Activated CD4-positive, alpha-beta T cell treated with anti-CD3 and anti-CD28 coated beads, Interleukin-2, amount 10 ng/mL, durations not matched to agents 24 days and 14 days (primary cell): ENCODE measurements at regions not wholly inside any gene's neighbourhood (a gene's known extent, or its start where the extent isn't known, plus 50 kb on each side); places are given as distances from the start of the nearest gene placed in this dataset.

ENCODE experiments used
- DNase-seq: peaks from one replicate; pipeline ENCODE4 v3.0.0; 2022
- H3K27ac Mint-ChIP-seq: one replicate; pipeline ENCODE4 v1.8.0; 2022; ENCODE audit warnings: mild to moderate bottlenecking, mixed read lengths
- H3K27me3 Mint-ChIP-seq: one replicate; pipeline ENCODE4 v1.8.0; 2022; ENCODE audit warnings: mixed read lengths
- H3K36me3 Mint-ChIP-seq: one replicate; pipeline ENCODE4 v1.8.0; 2022; ENCODE audit warnings: low read depth, mild to moderate bottlenecking, mixed read lengths
- H3K4me1 Mint-ChIP-seq: one replicate; pipeline ENCODE4 v1.8.0; 2021; ENCODE audit warnings: mixed read lengths
- H3K4me3 Mint-ChIP-seq: one replicate; pipeline ENCODE4 v1.8.0; 2022; ENCODE audit warnings: mild to moderate bottlenecking, moderate library complexity, mixed read lengths
- H3K9me3 Mint-ChIP-seq: one replicate; pipeline ENCODE4 v1.8.0; 2021; ENCODE audit warnings: mixed read lengths
- intact Hi-C: fragments of 100-400 bp; cut with micrococcal nuclease; formaldehyde crosslinking; loops from one replicate; pipeline ENCODE4 v1.15.1; 2023

DNA sequence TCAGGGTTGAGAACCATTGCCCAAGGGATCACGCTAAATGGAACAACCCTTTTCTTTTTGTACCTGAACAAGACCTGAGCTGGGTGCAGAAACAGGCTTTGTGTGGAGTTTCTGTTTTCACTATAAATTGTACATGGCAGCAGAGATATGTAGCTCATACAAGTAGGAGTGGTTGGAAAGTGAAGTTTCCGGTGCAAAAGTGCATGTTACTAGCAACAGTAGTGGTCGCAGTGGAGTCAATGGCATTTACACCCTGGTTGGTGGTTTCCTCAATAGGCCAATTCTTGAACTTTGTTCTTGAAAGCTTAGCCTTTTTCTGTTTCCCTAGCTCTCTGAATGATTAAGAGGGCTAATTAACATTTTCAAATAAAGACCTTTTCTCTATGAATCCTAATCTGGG, 170.7 kb downstream of the NEBL start:
- no peaks in the 10 kb centered on the region for H3K27me3 Mint-ChIP-seq
- DNase-seq: no peak
- peaks cover 3% of the 10 kb centered on the region for H3K9me3 Mint-ChIP-seq
- H3K4me1 Mint-ChIP-seq: no peaks in the 10 kb centered on the region
- intact Hi-C loops: no loop called here
- no peak overlapping the region for H3K4me3 Mint-ChIP-seq
- H3K27ac Mint-ChIP-seq: no peak overlapping the region
- H3K36me3 Mint-ChIP-seq: no peaks in the 10 kb centered on the region

DNA sequence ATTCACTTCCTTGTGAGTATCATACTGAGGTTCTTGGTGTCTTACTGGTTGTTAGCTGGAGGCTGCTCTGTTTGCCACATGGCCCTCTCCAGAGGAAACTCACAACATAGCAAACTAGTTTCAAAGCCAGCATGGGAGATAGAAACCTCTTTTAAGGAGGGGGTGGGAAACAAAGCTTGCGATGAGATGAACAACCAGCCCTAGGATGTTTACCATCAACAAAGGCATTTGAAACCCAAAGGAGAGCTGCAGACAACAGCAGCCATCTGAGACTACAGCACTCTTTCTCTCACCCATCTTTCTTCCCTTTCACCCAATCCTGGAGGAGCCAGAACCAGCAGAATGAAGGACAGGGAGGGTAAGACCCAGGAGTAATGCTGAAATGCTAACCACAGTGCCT, 182.1 kb downstream of the NEBL start:
- no peak overlapping the region for H3K4me3 Mint-ChIP-seq
- no peaks in the 10 kb centered on the region for H3K9me3 Mint-ChIP-seq

DNA sequence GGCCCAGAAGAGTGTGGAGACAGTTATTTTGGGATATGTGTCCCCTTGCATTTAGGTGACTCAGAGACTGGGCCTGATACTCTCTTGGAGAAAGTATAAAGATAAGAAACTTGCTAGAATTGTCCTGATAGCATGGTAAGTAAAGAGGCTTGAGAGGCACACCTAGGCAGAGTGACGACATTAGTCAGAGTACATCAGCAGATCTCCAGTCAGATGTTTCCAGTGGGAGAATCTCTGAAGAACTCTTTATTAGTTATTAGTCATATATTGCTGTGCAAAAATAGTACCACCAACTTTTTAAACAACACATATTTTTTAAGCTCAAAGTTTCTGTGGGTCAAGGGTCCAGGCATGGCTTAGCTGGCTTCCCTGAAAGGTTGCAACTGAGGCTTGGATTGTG, 182.6 kb downstream of the NEBL start:
- H3K27me3 Mint-ChIP-seq: no peaks in the 10 kb centered on the region

More for the DNA sequence above, 182.1 kb downstream of the NEBL start:
- Mint-ChIP-seq H3K27ac (no peak overlapping the region), H3K27me3 (no peaks in the 10 kb centered on the region), H3K4me1 (no peaks in the 10 kb centered on the region), H3K36me3 (no peaks in the 10 kb centered on the region)
- intact Hi-C loops: no loop called here
- DNase-seq: no peak

DNA sequence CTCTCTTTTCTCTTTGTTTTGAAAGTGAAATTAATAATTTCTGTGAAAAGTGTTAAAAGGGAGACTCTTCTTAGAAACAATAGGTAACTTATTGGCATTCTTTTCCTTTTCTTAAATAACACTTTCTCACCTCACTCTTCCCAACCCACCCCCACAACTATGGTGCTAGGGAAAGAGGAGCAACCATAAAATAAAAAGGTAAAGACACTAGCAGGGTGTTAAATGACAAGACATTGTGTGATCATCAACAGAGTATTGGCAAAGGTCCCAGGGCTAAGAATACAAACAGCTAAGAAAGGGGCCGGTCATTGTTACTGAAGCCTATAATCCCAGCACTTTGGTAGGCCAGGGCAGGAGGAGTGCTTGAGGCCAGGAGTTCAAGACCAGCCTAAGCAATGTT, 183.7 kb downstream of the NEBL start:
- Mint-ChIP-seq H3K4me3 (no peak overlapping the region), H3K9me3 (no peaks in the 10 kb centered on the region), H3K27me3 (no peaks in the 10 kb centered on the region), H3K4me1 (no peaks in the 10 kb centered on the region), H3K36me3 (no peaks in the 10 kb centered on the region), H3K27ac (no peak overlapping the region)
- intact Hi-C loops: no loop called here
- DNase-seq: no peak

More for the DNA sequence above, 182.6 kb downstream of the NEBL start:
- H3K27ac Mint-ChIP-seq: no peak overlapping the region
- no peak overlapping the region for H3K4me3 Mint-ChIP-seq
- DNase-seq: no peak
- intact Hi-C loops: no loop called here
- H3K9me3 Mint-ChIP-seq: no peaks in the 10 kb centered on the region
- H3K4me1 Mint-ChIP-seq: no peaks in the 10 kb centered on the region
- no peaks in the 10 kb centered on the region for H3K36me3 Mint-ChIP-seq

DNA sequence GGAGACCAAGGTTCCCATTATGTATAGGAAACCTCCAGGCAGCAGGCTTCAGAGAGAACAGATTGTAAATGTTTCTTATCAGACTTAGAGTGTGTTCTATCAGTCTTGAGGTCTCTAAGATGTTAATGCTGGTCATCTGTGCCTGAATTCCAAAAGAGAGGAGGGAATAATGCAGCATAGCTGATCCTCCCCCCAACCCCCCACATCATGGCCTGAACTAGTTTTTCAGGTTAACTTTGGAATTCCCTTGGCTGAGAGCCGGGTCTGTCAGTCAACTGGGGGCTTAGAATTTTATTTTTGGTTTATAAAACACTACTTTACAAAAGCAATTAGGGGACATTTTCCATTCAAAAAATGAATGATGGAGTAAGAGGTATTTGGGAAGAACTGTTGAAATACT, 184.3 kb downstream of the NEBL start:
- Mint-ChIP-seq H3K36me3 (no peaks in the 10 kb centered on the region), H3K4me1 (no peaks in the 10 kb centered on the region), H3K4me3 (no peak overlapping the region), H3K27ac (no peak overlapping the region), H3K27me3 (no peaks in the 10 kb centered on the region), H3K9me3 (no peaks in the 10 kb centered on the region)
- intact Hi-C loops: no loop called here
- DNase-seq: no peak

DNA sequence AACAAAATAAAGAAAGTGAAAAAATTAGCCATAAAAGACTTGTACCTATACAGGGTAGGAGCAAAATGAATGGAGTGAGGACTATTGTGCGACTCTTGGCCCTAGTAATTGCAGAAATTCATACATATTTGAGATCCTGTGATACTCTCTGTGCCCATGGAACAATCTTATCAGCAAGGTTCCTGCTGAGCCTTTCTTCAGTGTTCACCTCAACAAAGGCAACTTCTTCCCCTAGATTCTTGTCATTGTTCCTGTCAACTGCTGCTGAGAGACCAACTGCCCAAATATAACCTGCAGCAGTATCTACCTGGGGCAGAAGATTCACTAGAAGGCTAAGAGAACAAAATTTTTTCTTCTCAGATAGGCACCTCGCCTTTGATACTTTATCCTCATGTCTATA, 187.4 kb downstream of the NEBL start:
- Mint-ChIP-seq H3K27ac (no peak overlapping the region), H3K4me1 (no peaks in the 10 kb centered on the region), H3K9me3 (peaks cover 6% of the 10 kb centered on the region), H3K27me3 (no peaks in the 10 kb centered on the region), H3K4me3 (no peak overlapping the region), H3K36me3 (no peaks in the 10 kb centered on the region)
- DNase-seq: no peak
- intact Hi-C loops: no loop called here

DNA sequence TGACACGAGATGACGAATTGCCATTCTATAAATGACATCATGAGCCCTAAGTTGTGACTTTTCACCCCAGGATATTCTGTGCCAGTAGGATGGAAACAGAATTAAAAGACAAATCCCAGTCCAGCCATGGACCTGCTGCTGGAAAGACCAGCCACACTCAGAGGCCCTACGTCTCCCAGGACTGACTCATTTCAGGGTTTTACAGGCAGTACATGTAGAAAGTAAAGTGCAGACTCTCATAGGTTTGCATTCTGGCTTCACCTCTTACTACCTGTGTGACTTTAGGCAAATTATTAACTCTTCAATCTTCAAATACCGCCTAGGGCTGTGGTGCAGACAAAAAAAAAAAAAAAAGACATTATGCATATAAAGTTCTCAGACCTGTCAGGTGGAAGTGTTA, 188.8 kb downstream of the NEBL start:
- Mint-ChIP-seq H3K27ac (no peak overlapping the region), H3K4me3 (no peak overlapping the region), H3K4me1 (no peaks in the 10 kb centered on the region), H3K9me3 (peaks cover 16% of the 10 kb centered on the region), H3K36me3 (no peaks in the 10 kb centered on the region), H3K27me3 (no peaks in the 10 kb centered on the region)
- DNase-seq: no peak
- intact Hi-C loops: no loop called here

DNA sequence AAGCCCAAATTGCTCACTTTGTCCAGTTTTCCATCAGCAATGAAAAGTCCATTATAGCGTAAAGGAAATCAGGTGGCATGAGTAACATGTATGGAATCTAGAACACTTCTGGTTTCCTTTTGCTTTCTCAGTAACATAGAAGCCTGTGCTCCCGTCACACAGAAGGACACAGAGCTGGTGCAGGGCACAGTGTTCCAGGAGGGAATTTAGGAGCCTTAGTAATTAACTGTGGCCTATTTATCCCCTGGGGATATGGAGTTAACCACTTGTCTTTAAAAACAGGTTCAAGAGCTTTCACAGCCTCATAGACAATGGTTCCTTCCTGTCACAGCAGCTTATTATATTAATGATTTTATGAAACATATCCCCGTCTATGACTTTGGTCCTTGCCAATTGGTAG, 189.9 kb downstream of the NEBL start:
- DNase-seq: no peak
- H3K27ac Mint-ChIP-seq: no peak overlapping the region
- no peaks in the 10 kb centered on the region for H3K27me3 Mint-ChIP-seq
- H3K9me3 Mint-ChIP-seq: peaks cover 16% of the 10 kb centered on the region
- H3K4me1 Mint-ChIP-seq: no peaks in the 10 kb centered on the region
- intact Hi-C loops: no loop called here
- H3K36me3 Mint-ChIP-seq: no peaks in the 10 kb centered on the region
- H3K4me3 Mint-ChIP-seq: no peak overlapping the region

DNA sequence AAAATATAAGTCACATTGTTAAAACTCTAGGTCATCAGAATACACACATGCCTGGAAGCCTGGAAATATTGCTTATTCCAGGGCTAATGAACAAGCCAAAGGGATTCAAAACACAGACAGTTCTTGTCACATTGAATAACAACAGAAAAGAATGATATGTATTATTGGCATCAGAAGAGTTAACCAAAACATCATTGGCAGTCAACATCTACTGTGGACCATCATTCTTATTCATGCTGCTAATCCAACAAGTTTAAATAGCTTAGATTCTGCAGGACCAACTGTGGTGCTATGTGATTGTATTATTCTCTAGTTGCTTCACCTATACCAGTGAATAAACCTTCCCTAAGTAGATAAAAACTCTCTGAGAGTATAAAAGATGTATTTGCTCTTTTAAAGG, 198.3 kb downstream of the NEBL start:
- no peaks in the 10 kb centered on the region for H3K4me1 Mint-ChIP-seq
- H3K4me3 Mint-ChIP-seq: no peak overlapping the region
- intact Hi-C loops: no loop called here
- H3K9me3 Mint-ChIP-seq: peaks cover 5% of the 10 kb centered on the region
- H3K36me3 Mint-ChIP-seq: no peaks in the 10 kb centered on the region
- no peaks in the 10 kb centered on the region for H3K27me3 Mint-ChIP-seq
- DNase-seq: no peak
- no peak overlapping the region for H3K27ac Mint-ChIP-seq

DNA sequence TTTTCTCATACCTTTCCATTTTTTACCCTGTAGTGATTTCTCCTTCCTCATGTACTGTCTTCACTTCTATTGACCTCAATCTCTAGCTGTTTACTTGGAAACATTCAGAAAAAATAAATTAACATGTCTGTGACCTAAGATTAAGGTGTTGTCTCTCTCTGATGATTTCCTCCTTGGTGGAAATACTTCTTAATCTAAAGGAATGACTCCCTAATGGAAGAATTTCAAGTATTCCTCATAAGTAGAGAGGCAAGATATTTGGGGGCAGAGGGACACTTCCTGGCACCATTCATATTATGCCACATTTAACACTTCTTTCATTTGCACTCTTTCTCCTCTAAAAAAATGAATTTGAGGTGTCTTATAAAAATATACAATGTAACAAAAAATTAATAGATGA, 202.8 kb downstream of the NEBL start:
- no peaks in the 10 kb centered on the region for H3K36me3 Mint-ChIP-seq
- H3K9me3 Mint-ChIP-seq: no peaks in the 10 kb centered on the region
- no peak for DNase-seq
- no peak overlapping the region for H3K4me3 Mint-ChIP-seq
- H3K27ac Mint-ChIP-seq: no peak overlapping the region
- no peaks in the 10 kb centered on the region for H3K27me3 Mint-ChIP-seq
- intact Hi-C loops: no loop called here
- H3K4me1 Mint-ChIP-seq: no peaks in the 10 kb centered on the region

DNA sequence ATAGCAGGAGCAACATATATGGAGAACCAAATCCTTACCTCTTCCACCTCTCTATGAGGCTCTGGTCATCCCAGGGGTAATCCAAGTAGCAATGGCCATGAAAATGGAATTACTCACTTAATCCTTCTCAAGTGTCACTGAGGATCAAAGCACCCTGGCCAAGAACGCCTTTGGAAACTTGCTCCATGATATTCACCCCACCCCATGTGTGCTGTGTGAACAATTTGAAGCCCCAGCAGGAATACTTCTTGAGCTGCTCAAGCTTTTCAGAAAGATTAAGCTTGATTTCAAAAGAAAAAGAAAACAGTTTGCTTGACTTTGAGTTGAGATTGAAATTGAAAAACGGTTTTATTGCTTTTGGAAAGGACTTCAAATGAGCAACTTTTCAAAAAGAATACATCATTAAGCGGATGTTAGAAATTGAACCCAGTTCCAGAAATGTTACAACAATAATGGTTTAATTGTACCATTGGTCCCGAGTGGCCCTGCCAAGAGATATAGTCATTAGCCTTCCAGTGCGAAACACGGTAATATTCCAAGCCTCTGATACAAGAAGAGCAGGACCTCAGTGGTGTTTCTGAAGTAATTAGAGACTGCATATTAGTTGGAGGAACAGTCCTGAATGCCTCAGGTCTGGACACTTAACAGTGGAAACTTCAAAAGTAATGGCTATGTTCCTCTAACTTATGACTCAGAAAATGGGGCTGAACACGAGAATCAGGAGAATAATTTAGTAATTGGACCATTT, 208.1 kb downstream of the NEBL start:
- peaks cover 2% of the 10 kb centered on the region for H3K9me3 Mint-ChIP-seq
- intact Hi-C loops: no loop called here
- no peak overlapping the region for H3K27ac Mint-ChIP-seq
- no peak overlapping the region for H3K4me3 Mint-ChIP-seq
- H3K4me1 Mint-ChIP-seq: no peaks in the 10 kb centered on the region
- no peaks in the 10 kb centered on the region for H3K27me3 Mint-ChIP-seq
- H3K36me3 Mint-ChIP-seq: no peaks in the 10 kb centered on the region
- DNase-seq: no peak

DNA sequence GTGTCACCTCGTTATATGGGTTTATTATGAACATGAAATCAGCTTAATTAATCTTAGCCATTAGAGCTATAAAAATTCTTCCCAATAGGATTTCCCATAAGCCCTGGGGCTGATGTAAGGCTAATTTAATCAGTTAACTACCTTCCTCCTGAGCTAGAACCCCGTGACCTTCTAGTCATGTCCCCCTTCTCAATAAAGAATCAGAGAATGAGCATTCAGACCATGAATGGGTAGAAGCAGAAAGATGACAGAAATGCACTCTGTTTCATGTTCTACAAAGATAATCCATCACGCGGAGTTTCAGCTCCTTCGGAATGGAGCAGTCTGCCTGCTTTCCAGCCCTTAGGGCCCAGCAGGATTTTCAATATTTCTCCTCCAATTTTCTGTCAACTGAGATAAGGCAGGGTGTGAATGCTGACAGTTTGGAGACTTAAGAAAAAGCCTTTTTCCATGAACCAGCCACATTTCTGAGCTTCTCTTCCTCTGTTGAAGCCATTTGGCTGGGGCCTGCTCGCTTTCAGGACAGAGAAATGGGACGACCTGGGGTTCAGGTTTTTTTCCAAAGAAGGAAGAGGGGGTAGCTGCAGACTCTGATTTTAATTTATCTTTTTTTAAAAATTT, 211.0 kb downstream of the NEBL start:
- peaks cover 5% of the 10 kb centered on the region for H3K9me3 Mint-ChIP-seq
- no peak for DNase-seq
- intact Hi-C loops: no loop called here

DNA sequence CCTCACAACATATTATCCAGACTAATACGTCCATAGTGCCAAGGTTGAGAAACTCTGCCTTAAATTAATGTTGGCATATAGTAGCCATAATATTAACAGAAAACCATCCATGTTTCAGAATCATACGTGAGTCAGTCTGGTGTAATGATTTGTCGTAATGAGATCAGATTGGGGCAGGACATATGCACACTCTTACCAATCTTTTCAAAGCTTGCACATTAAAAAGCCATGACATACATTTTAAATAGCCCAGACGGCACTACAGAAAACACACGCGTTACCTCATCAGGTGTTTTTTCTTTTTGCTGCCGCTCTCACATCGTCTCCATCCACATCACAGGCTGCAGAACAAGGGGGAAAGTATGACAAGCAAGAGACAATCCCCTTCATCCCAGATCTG, 211.6 kb downstream of the NEBL start:
- H3K4me1 Mint-ChIP-seq: no peaks in the 10 kb centered on the region
- intact Hi-C loops: no loop called here
- no peaks in the 10 kb centered on the region for H3K27me3 Mint-ChIP-seq
- no peak overlapping the region for H3K4me3 Mint-ChIP-seq
- no peaks in the 10 kb centered on the region for H3K36me3 Mint-ChIP-seq
- H3K9me3 Mint-ChIP-seq: peaks cover 5% of the 10 kb centered on the region
- DNase-seq: no peak
- H3K27ac Mint-ChIP-seq: no peak overlapping the region

More for the DNA sequence above, 211.0 kb downstream of the NEBL start:
- no peaks in the 10 kb centered on the region for H3K27me3 Mint-ChIP-seq
- no peaks in the 10 kb centered on the region for H3K4me1 Mint-ChIP-seq
- no peak overlapping the region for H3K4me3 Mint-ChIP-seq
- H3K36me3 Mint-ChIP-seq: no peaks in the 10 kb centered on the region
- no peak overlapping the region for H3K27ac Mint-ChIP-seq

DNA sequence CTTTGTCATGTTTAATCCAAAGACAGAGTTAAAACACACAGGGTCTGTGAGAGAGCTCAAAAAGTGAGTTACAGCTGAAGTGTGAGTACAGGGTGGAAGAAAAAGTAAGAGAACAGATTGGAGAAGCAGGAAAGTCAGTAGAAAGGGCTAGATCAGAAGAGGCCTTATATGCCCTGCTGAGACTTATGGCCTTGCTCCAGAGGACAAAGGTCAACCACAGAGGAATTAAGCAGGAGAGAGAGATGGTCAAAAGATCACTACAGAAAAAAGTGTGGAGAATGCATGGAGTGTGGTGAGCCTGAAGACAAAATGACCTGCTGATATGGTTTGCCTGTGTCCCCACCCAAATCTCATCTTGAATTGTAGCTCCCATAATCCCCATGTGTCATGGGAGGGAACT, 213.8 kb downstream of the NEBL start:
- H3K36me3 Mint-ChIP-seq: no peaks in the 10 kb centered on the region
- no peaks in the 10 kb centered on the region for H3K4me1 Mint-ChIP-seq
- no peak overlapping the region for H3K4me3 Mint-ChIP-seq
- no peaks in the 10 kb centered on the region for H3K27me3 Mint-ChIP-seq
- H3K27ac Mint-ChIP-seq: no peak overlapping the region
- peaks cover 8% of the 10 kb centered on the region for H3K9me3 Mint-ChIP-seq
- intact Hi-C loops: no loop called here
- no peak for DNase-seq

DNA sequence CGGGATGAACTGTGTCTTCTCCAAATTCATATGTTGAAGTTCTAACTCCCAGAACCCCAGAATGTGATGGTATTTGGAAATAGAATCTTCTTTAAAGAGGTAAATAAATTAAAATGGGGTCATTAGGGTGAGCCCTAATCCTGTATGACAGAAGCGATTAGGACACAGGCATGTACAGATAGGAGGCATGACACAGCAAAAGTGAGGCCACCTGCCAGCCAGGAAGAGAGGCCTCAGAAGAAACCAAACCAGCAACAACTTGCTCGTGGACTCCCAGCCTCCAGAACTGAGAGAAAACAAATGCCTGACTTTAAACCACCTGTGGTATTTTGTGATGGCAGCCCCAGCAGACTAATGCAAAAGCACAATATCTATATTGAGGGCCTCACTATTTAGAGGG, 214.3 kb downstream of the NEBL start:
- H3K27me3 Mint-ChIP-seq: no peaks in the 10 kb centered on the region

More for the DNA sequence above, 214.3 kb downstream of the NEBL start:
- no peaks in the 10 kb centered on the region for H3K4me1 Mint-ChIP-seq
- H3K4me3 Mint-ChIP-seq: no peak overlapping the region
- no peak for DNase-seq
- H3K27ac Mint-ChIP-seq: no peak overlapping the region
- intact Hi-C loops: no loop called here
- H3K36me3 Mint-ChIP-seq: no peaks in the 10 kb centered on the region
- H3K9me3 Mint-ChIP-seq: peaks cover 8% of the 10 kb centered on the region
